Uterus (tissue), 2 donors: ENCODE measurements at regions not wholly inside any gene's neighbourhood (a gene's known extent, or its start where the extent isn't known, plus 50 kb on each side); places are given as distances from the start of the nearest gene placed in this dataset.

ENCODE experiments used
- CTCF ChIP-seq, 4 experiments: fragments of 200-600 bp in 2 of 4; fragments of 450-650 bp in 2 of 4; sonication (generic) in 2 of 4; IDR thresholded peaks; one replicate each; pipeline ENCODE4 v1.5.1; 2016 to 2019; ENCODE audit warnings: antibody characterized with exemption in 4 of 4, mild to moderate bottlenecking in 2 of 4, moderate library complexity in 1 of 4
- POLR2A ChIP-seq, 2 donors: fragments of 450-650 bp; IDR thresholded peaks; one replicate each; pipeline ENCODE4 v1.6.1; 2016; ENCODE audit warnings: antibody characterized with exemption in 2 of 2, mild to moderate bottlenecking in 1 of 2, moderate library complexity in 1 of 2

- no peak for TF ChIP-seq CTCF (IDR thresholded peaks at IDR 0.05)
- no peak for TF ChIP-seq POLR2A (IDR thresholded peaks at IDR 0.05)
These were observed 434.1 kb downstream of the ANKRD50 start for GRCh38 chr4:124278477-124278876.
